CD14-positive monocyte (primary cell): ENCODE measurements at regions not wholly inside any gene's neighbourhood (a gene's known extent, or its start where the extent isn't known, plus 50 kb on each side); places are given as distances from the start of the nearest gene placed in this dataset.

Experiments used
- DNase-seq, 3 donors: peaks; one replicate each; pipeline ENCODE4 v3.0.0-alpha.2; 2011 to 2022
- H2AFZ ChIP-seq: 2 replicates; pipeline ENCODE4 v1.6.0; 2012; ENCODE audit warnings: mild to moderate bottlenecking, low read depth, low read length, inconsistent platforms; ENCODE audit not compliant: insufficient read depth, poor library complexity, severe bottlenecking
- H3K27ac ChIP-seq, 2 donors: 1 replicate in 1 of 2; 2 replicates in 1 of 2; pipeline ENCODE4 v1.5.1; 2012 to 2013; ENCODE audit warnings: low read length in 2 of 2, control low read depth in 1 of 2, inconsistent platforms in 1 of 2, low read depth in 1 of 2, mild to moderate bottlenecking in 1 of 2
- H3K27me3 ChIP-seq, 2 donors: one replicate each; pipeline versions ENCODE4 v1.6.0 to v1.6.1; 2011 to 2013; ENCODE audit warnings: low read length in 2 of 2; ENCODE audit not compliant: control insufficient read depth in 2 of 2, insufficient read depth in 2 of 2
- H3K36me3 ChIP-seq, 2 donors: replicated peaks in 1 of 2; 1 replicate in 1 of 2; 2 replicates in 1 of 2; pipeline versions ENCODE4 v1.5.1 to v1.6.1; 2012 to 2013; ENCODE audit warnings: low read length in 2 of 2, control low read depth in 1 of 2, inconsistent platforms in 1 of 2, mild to moderate bottlenecking in 1 of 2; ENCODE audit not compliant: insufficient read depth in 2 of 2, control insufficient read depth in 1 of 2
- H3K4me1 ChIP-seq, 2 donors: 1 replicate in 1 of 2; 2 replicates in 1 of 2; pipeline versions ENCODE4 v1.5.1 to v1.6.1; 2012 to 2013; ENCODE audit warnings: low read length in 2 of 2, control low read depth in 1 of 2, inconsistent platforms in 1 of 2, mild to moderate bottlenecking in 1 of 2, moderate library complexity in 1 of 2; ENCODE audit not compliant: insufficient read depth in 2 of 2, control insufficient read depth in 1 of 2
- H3K4me2 ChIP-seq: replicated peaks from 2 replicates; pipeline ENCODE3; 2012; ENCODE audit warnings: low read length, moderate library complexity, mild to moderate bottlenecking; ENCODE audit not compliant: poor library complexity, severe bottlenecking; ENCODE audit errors: extremely low read depth
- H3K4me3 ChIP-seq, 3 experiments: fragments of 200-600 bp in 1 of 3; sonication (generic) in 1 of 3; replicated peaks in 1 of 3; 1 replicate in 2 of 3; 2 replicates in 1 of 3; pipeline ENCODE4 v1.5.1; 2011 to 2013; ENCODE audit warnings: low read length in 3 of 3, mild to moderate bottlenecking in 3 of 3, control low read depth in 2 of 3, low read depth in 2 of 3, inconsistent platforms in 1 of 3, moderate library complexity in 1 of 3
- H3K79me2 ChIP-seq: 2 replicates; pipeline ENCODE4 v1.6.0; 2012; ENCODE audit warnings: mild to moderate bottlenecking, control low read depth, inconsistent platforms, low read length, moderate library complexity; ENCODE audit not compliant: insufficient read depth
- H3K9ac ChIP-seq: 2 replicates; pipeline ENCODE4 v1.6.0; 2017; ENCODE audit warnings: low read length, mild to moderate bottlenecking; ENCODE audit not compliant: insufficient read depth, poor library complexity, severe bottlenecking
- H3K9me3 ChIP-seq, 2 donors: replicated peaks in 1 of 2; 1 replicate in 1 of 2; 2 replicates in 1 of 2; pipeline versions ENCODE4 v1.5.1 to v1.6.1; 2012 to 2013; ENCODE audit warnings: low read length in 2 of 2, control low read depth in 1 of 2; ENCODE audit not compliant: control insufficient read depth in 1 of 2, insufficient read depth in 1 of 2
- H4K20me1 ChIP-seq: 2 replicates; pipeline ENCODE4 v1.6.0; 2012; ENCODE audit warnings: mild to moderate bottlenecking, low read length, control low read depth, moderate library complexity; ENCODE audit not compliant: insufficient read depth
- H3K27ac Mint-ChIP-seq, 7 donors: one replicate each; pipeline ENCODE4 v1.8.0; 2020; ENCODE audit warnings: mild to moderate bottlenecking in 7 of 7, mixed read lengths in 7 of 7, moderate library complexity in 6 of 7, inconsistent platforms in 2 of 7
- H3K27me3 Mint-ChIP-seq, 3 donors: one replicate each; pipeline ENCODE4 v1.8.0; 2021 to 2022; ENCODE audit warnings: low read depth in 3 of 3, mild to moderate bottlenecking in 3 of 3, mixed read lengths in 3 of 3, moderate library complexity in 3 of 3, inconsistent platforms in 1 of 3
- H3K36me3 Mint-ChIP-seq, 2 donors: one replicate each; pipeline ENCODE4 v1.8.0; 2020; ENCODE audit warnings: mixed read lengths in 2 of 2, inconsistent platforms in 1 of 2, mild to moderate bottlenecking in 1 of 2
- H3K4me1 Mint-ChIP-seq: one replicate; pipeline ENCODE4 v1.8.0; 2020; ENCODE audit warnings: mild to moderate bottlenecking, mixed read lengths
- H3K4me3 Mint-ChIP-seq, 2 donors: one replicate each; pipeline ENCODE4 v1.8.0; 2020; ENCODE audit warnings: mild to moderate bottlenecking in 2 of 2, mixed read lengths in 2 of 2, moderate library complexity in 1 of 2
- H3K9me3 Mint-ChIP-seq, 7 donors: one replicate each; pipeline ENCODE4 v1.8.0; 2020 to 2022; ENCODE audit warnings: mixed read lengths in 7 of 7, mild to moderate bottlenecking in 6 of 7, moderate library complexity in 6 of 7, inconsistent platforms in 2 of 7
- CTCF ChIP-seq: fragments of 200-600 bp; IDR thresholded peaks from one replicate; pipeline ENCODE4 v1.8.0; 2022; ENCODE audit warnings: antibody characterized with exemption, mild to moderate bottlenecking
- WGBS: methylation state at CpG from one replicate; pipeline ENCODE4 v1.1.5; 2013; ENCODE audit warnings: missing lambda C conversion rate; ENCODE audit not compliant: insufficient coverage; 5-methylcytosine and 5-hydroxymethylcytosine counted together
- intact Hi-C, 2 donors: fragments of 100-400 bp; cut with micrococcal nuclease; formaldehyde crosslinking; loops; one replicate each; pipeline versions ENCODE4 v1.15.0 to v1.15.1; 2023

DNA sequence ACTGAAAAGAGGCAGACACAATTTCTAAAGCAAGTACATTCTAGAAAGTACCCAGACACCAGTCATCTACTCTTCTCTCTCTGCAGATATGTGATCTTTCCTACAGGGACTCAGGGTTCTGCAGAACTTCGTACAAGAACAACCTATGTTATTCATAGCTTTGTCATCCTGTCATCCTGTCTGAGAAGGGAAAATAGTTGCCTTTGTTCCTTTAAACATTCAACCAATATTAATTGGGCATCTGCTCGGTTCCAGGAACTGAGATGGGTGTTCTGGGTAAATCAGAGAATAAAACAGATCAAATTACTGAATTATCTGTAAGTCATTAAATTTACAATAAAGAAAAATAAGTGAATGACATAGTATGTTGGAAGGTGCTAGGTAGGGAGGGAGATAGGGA, 504.9 kb downstream of the MATN1 start:
- Histone ChIP-seq H2AFZ (no peak overlapping the region), H3K9me3 (no peaks in the 10 kb centered on the region), H4K20me1 (no peaks in the 10 kb centered on the region), H3K4me1 (no peaks in the 10 kb centered on the region), H3K79me2 (no peaks in the 10 kb centered on the region), H3K4me2 (no peak overlapping the region), H3K27me3 (no peaks in the 10 kb centered on the region), H3K4me3 (no peak overlapping the region), H3K9ac (no peak overlapping the region), H3K36me3 (no peaks in the 10 kb centered on the region), H3K27ac (no peak overlapping the region)
- H3K9me3 Mint-ChIP-seq: peaks cover 0 to 6% (median 0%) of the 10 kb centered on the region in 7 donors
- no CpG with 5 or more reads among the region's 2 CpGs for WGBS
- no peaks in the 10 kb centered on the region for H3K36me3 Mint-ChIP-seq
- H3K4me1 Mint-ChIP-seq: no peaks in the 10 kb centered on the region
- TF ChIP-seq CTCF: no peak
- intact Hi-C loops: no loop called here
- H3K27ac Mint-ChIP-seq: no peak overlapping the region
- DNase-seq: no peak
- H3K27me3 Mint-ChIP-seq: peaks cover under 1 to 7% (median 2%) of the 10 kb centered on the region in 3 donors
- no peak overlapping the region for H3K4me3 Mint-ChIP-seq

GRCh38 chr1:30216602-30217001, 506.8 kb downstream of the MATN1 start:
- TF ChIP-seq CTCF: no peak
- Histone ChIP-seq H3K4me3 (no peak overlapping the region), H3K36me3 (no peaks in the 10 kb centered on the region), H2AFZ (no peak overlapping the region), H3K79me2 (no peaks in the 10 kb centered on the region), H3K27ac (no peak overlapping the region), H3K27me3 (no peaks in the 10 kb centered on the region), H3K9ac (no peak overlapping the region), H4K20me1 (no peaks in the 10 kb centered on the region), H3K4me2 (no peak overlapping the region), H3K9me3 (no peaks in the 10 kb centered on the region), H3K4me1 (no peaks in the 10 kb centered on the region)
- no peak overlapping the region for H3K4me3 Mint-ChIP-seq
- peaks cover 0 to 7% (median 4%) of the 10 kb centered on the region in 3 donors for H3K27me3 Mint-ChIP-seq
- H3K27ac Mint-ChIP-seq: no peak overlapping the region
- no peaks in the 10 kb centered on the region for H3K4me1 Mint-ChIP-seq
- H3K9me3 Mint-ChIP-seq: peaks cover 0 to 3% (median 0%) of the 10 kb centered on the region in 7 donors
- intact Hi-C loops: no loop called here
- no peak for DNase-seq
- H3K36me3 Mint-ChIP-seq: no peaks in the 10 kb centered on the region
- WGBS: 98% methylated on average over 7 of the region's 7 CpGs
